ENCODE measurements at regions not wholly inside any gene's neighbourhood (a gene's known extent, or its start where the extent isn't known, plus 50 kb on each side); places are given as distances from the start of the nearest gene placed in this dataset.

DNA sequence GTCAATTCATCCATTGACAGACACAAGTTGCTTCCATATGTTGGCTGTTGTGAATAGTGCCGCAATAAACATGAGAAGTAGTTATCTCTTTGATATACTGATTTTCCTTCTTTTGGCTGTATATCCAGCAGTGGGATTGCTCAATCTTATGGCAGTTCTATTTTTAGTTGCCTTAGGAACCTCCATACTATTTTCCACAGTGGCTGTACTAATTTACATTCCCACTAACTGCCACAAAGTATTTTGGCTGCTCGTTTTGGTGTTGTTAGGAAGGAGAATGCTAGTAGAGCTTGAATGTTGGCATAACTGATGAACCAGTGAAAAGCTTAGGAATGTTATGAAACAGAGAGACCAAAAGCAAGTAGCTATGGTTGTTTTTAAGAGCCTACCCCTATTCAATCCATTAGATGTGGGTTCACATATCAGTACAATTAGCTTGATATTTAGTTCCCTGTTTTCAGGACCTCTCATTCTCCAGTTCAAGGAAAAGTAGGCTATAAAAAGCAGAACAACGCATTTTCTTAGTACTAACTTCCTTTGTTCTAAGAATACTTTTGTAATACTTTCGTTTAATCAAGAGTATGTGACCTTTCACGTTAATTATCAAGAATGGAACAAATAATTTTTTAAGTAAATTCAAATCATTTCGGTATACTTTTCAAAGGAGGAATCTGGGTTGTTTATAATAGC, 100.3 kb downstream of the FAS start:
- no peak for TF ChIP-seq POLR2A (IDR thresholded peaks at IDR 0.05)
- TF ChIP-seq POLR2AphosphoS5 (IDR thresholded peaks at IDR 0.05): no peak
- TF ChIP-seq, protein P1, sequence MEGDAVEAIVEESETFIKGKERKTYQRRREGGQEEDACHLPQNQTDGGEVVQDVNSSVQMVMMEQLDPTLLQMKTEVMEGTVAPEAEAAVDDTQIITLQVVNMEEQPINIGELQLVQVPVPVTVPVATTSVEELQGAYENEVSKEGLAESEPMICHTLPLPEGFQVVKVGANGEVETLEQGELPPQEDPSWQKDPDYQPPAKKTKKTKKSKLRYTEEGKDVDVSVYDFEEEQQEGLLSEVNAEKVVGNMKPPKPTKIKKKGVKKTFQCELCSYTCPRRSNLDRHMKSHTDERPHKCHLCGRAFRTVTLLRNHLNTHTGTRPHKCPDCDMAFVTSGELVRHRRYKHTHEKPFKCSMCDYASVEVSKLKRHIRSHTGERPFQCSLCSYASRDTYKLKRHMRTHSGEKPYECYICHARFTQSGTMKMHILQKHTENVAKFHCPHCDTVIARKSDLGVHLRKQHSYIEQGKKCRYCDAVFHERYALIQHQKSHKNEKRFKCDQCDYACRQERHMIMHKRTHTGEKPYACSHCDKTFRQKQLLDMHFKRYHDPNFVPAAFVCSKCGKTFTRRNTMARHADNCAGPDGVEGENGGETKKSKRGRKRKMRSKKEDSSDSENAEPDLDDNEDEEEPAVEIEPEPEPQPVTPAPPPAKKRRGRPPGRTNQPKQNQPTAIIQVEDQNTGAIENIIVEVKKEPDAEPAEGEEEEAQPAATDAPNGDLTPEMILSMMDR (IDR thresholded peaks at IDR 0.05): no peak
- 72% methylated on average over 6 of the region's 6 CpGs for WGBS
- no peaks in the 10 kb centered on the region for H3K4me1 ChIP-seq (replicated peaks)
- H3K36me3 ChIP-seq: no peaks in the 10 kb centered on the region
- H3K9me3 ChIP-seq: no peaks in the 10 kb centered on the region
- H3K27me3 ChIP-seq (replicated peaks; ENCODE audit: insufficient read depth): no peaks in the 10 kb centered on the region
- H3K27ac ChIP-seq: no peak overlapping the region
- intact Hi-C loops (cut with DNase I): no loop called here
- no peak for DNase-seq (ENCODE audit: low spot score)
- no peak overlapping the region for H3K4me3 ChIP-seq

DNA sequence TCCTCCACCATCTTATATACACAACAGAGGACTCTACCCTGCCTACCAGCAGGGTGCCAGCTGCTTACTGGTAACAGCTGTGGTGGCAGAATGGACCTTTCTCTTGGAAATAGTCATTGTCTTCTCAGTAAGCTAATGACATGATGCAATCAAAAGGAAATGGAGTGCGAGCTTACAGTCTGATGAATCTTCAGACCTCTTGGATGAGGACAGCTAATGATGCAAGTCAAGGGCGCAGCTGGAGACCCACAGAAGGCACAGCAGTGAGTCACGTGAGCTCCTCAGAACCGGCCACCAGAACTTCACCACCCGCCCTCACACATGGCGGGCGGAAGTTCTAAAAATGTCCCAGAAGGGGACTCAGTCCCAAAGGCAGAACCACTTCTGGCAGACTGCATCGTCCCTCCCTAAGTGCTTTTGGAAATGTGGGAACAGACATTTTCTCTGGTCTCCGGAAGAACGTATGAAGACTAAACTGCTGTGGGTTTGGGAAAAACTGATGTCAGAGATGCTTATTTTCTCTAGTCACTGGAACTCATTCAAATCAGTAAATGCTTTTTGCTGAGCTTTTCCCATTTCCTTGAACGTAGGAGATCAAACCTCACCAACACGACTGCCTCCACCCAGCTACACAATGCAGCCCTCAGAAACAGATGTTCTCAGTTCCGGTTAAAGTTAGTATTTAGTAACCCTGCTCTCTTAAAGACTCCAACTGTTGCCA, 96.4 kb downstream of the FAS start:
- H3K9me3 ChIP-seq: no peaks in the 10 kb centered on the region
- no peak for TF ChIP-seq POLR2A (IDR thresholded peaks at IDR 0.05)
- TF ChIP-seq, protein P1 (IDR thresholded peaks at IDR 0.05): no peak
- TF ChIP-seq POLR2AphosphoS5 (IDR thresholded peaks at IDR 0.05): no peak
- DNase-seq (ENCODE audit: low spot score): no peak
- no peak overlapping the region for H3K27ac ChIP-seq
- H3K27me3 ChIP-seq (replicated peaks; ENCODE audit: insufficient read depth): no peaks in the 10 kb centered on the region
- no peaks in the 10 kb centered on the region for H3K36me3 ChIP-seq
- intact Hi-C loops (cut with DNase I): no loop called here
- no peak overlapping the region for H3K4me3 ChIP-seq
- H3K4me1 ChIP-seq (replicated peaks): no peaks in the 10 kb centered on the region
- WGBS: 75% methylated on average over 13 of the region's 13 CpGs

DNA sequence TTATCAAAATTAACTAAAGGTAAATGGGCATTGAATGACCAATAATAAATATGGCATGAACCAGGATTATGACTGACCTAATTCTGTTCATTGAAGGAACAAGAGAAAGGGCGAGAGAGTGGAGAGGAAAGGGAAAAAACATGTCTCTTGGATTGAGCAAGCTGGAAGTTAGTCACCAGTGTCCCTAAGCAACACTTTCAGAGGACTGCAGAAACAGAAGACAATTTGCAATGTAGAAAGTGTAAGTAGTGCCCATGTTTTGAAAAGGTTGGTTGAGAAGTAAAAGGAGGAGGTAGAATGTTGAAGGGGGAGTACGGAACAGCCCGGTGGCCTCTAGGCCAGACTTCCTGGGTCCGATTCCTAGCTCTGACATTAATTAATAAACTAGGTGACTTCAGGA, 94.6 kb downstream of the FAS start:
- TF ChIP-seq POLR2AphosphoS5 (IDR thresholded peaks at IDR 0.05): no peak
- TF ChIP-seq, protein P1 (IDR thresholded peaks at IDR 0.05): no peak
- no peak for TF ChIP-seq POLR2A (IDR thresholded peaks at IDR 0.05)
- 94% methylated on average over 4 of the region's 4 CpGs for WGBS
- Histone ChIP-seq H3K4me1 (replicated peaks) (no peaks in the 10 kb centered on the region), H3K4me3 (no peak overlapping the region), H3K27ac (no peak overlapping the region), H3K36me3 (no peaks in the 10 kb centered on the region), H3K9me3 (no peaks in the 10 kb centered on the region), H3K27me3 (replicated peaks; ENCODE audit: insufficient read depth) (no peaks in the 10 kb centered on the region)
- intact Hi-C loops (cut with DNase I): no loop called here
- no peak for DNase-seq (ENCODE audit: low spot score)

DNA sequence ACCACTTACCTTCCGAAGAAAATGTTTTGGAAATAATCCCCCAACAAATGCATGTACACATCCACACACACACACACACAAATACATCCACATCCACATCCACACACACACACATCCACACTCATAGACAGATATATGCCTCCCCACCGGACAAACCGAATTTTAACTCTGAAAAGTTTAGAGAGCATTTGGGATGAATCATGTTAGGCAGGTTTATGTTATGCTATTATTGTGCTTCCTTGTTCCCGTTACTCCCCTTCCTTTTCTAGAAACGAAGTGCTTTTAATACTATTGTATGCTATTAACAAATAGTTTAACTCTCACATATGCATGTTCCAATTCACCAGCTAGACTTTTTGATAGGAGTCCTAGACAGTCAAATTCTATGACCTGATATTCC, 91.5 kb downstream of the FAS start:
- no peaks in the 10 kb centered on the region for H3K9me3 ChIP-seq
- intact Hi-C loops (cut with DNase I): no loop called here
- no peaks in the 10 kb centered on the region for H3K4me1 ChIP-seq (replicated peaks)
- WGBS: 68% methylated on average over 5 of the region's 5 CpGs
- no peak overlapping the region for H3K27ac ChIP-seq
- H3K36me3 ChIP-seq: no peaks in the 10 kb centered on the region
- no peak overlapping the region for H3K4me3 ChIP-seq
- TF ChIP-seq POLR2A (IDR thresholded peaks at IDR 0.05) (no peak), POLR2AphosphoS5 (IDR thresholded peaks at IDR 0.05) (no peak)
- TF ChIP-seq, protein P1 (IDR thresholded peaks at IDR 0.05): no peak
- no peak for DNase-seq (ENCODE audit: low spot score)
- H3K27me3 ChIP-seq (replicated peaks; ENCODE audit: insufficient read depth): no peaks in the 10 kb centered on the region

DNA sequence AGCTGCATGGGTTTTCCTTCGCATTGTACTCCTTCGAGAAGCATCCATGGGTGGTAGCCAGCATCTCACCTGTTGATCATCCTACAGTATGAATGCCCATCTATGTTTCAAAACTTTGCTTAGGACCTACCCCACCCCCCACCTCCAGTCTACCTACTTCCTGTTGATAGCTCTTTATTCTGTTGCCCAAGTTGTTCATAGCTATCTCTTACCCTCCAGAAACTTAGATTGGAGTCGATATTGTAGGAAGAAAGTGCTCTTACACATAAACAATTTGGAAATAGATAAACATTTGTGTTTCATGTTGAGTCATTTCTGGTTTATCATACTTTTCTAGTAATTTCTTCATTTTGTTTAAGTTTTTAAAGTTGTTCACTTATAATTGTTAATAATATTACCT, 90.1 kb downstream of the FAS start:
- intact Hi-C loops (cut with DNase I): no loop called here
- TF ChIP-seq, protein P1 (IDR thresholded peaks at IDR 0.05): no peak
- TF ChIP-seq POLR2AphosphoS5 (IDR thresholded peaks at IDR 0.05) (no peak), POLR2A (IDR thresholded peaks at IDR 0.05) (no peak)
- Histone ChIP-seq H3K27me3 (replicated peaks; ENCODE audit: insufficient read depth) (no peaks in the 10 kb centered on the region), H3K4me1 (replicated peaks) (no peaks in the 10 kb centered on the region), H3K4me3 (no peak overlapping the region), H3K9me3 (no peaks in the 10 kb centered on the region), H3K36me3 (no peaks in the 10 kb centered on the region), H3K27ac (no peak overlapping the region)
- 65% methylated on average over 3 of the region's 3 CpGs for WGBS
- no peak for DNase-seq (ENCODE audit: low spot score)
